Left cardiac atrium (tissue), 4 donors: ENCODE measurements at regions not wholly inside any gene's neighbourhood (a gene's known extent, or its start where the extent isn't known, plus 50 kb on each side); places are given as distances from the start of the nearest gene placed in this dataset.

Experiments
- ATAC-seq, 2 donors: fragments of 200-7000 bp; cut with Tn5 transposase; one replicate each; pipeline ENCODE4 v1.9.1; 2020; ENCODE audit warnings: mild to moderate bottlenecking in 2 of 2, moderate library complexity in 2 of 2
- DNase-seq: peaks from one replicate; pipeline ENCODE4 v3.0.0-alpha.2; 2020
- intact Hi-C, 2 donors: fragments of 100-400 bp; cut with DNase I; formaldehyde crosslinking; loops; one replicate each; pipeline versions ENCODE4 v1.14.1 to v1.15.1; 2022 to 2023
- donor health status: DM: no; HTN: yes; CAD: no.
- donor health status: DM: no; HTN: yes; CAD: no; lungs with severe emphysema.
- donor health status: DM: yes; HTN: yes; CAD: no.
- donor health status: Dilated cardiomyopathy.

GRCh38 chr13:94764576-94765321 lies 52.4 kb upstream of the SOX21 start:
- DNase-seq (no peak), ATAC-seq (no peak)
- intact Hi-C loops: no loop called here
